GM23338 (cell line): ENCODE measurements at regions not wholly inside any gene's neighbourhood (a gene's known extent, or its start where the extent isn't known, plus 50 kb on each side); places are given as distances from the start of the nearest gene placed in this dataset.

Source experiments
- ATAC-seq: fragments of 200-7000 bp; cut with Tn5 transposase; 3 replicates; pipeline ENCODE4 v1.9.1; 2020
- DNase-seq: peaks from one replicate; pipeline ENCODE4 v3.0.0-alpha.2; 2015; ENCODE audit warnings: low spot score
- H2AFZ ChIP-seq: fragments of 200-600 bp; sonication (generic); 2 replicates; pipeline ENCODE4 v1.8.0; 2016; ENCODE audit warnings: antibody characterized with exemption, mild to moderate bottlenecking, moderate library complexity
- H3F3A ChIP-seq: fragments of 200-600 bp; sonication (generic); replicated peaks from 2 replicates; pipeline ENCODE4 v1.8.0; 2017; ENCODE audit warnings: antibody characterized with exemption, mixed run types, low read depth
- H3K27ac ChIP-seq: fragments of 200-600 bp; sonication (generic); 2 replicates; pipeline ENCODE4 v1.6.1; 2016; ENCODE audit warnings: low read depth
- H3K27me3 ChIP-seq: fragments of 200-600 bp; sonication (generic); 2 replicates; pipeline ENCODE4 v1.8.0; 2016; ENCODE audit warnings: mild to moderate bottlenecking, mixed run types, moderate library complexity; ENCODE audit not compliant: insufficient read depth
- H3K36me3 ChIP-seq: fragments of 200-600 bp; sonication (generic); 2 replicates; pipeline ENCODE4 v1.8.0; 2016; ENCODE audit warnings: mild to moderate bottlenecking; ENCODE audit not compliant: insufficient read depth
- H3K4me1 ChIP-seq: fragments of 200-600 bp; sonication (generic); 2 replicates; pipeline ENCODE4 v1.8.0; 2016; ENCODE audit warnings: mild to moderate bottlenecking, moderate library complexity; ENCODE audit not compliant: insufficient read depth
- H3K4me2 ChIP-seq: fragments of 200-600 bp; sonication (generic); 2 replicates; pipeline ENCODE4 v1.7.1; 2017; ENCODE audit warnings: mixed run types
- H3K4me3 ChIP-seq: fragments of 200-600 bp; sonication (generic); 2 replicates; pipeline ENCODE4 v1.6.1; 2016; ENCODE audit warnings: mixed run types
- H3K79me2 ChIP-seq: fragments of 200-600 bp; sonication (generic); replicated peaks from 2 replicates; pipeline ENCODE4 v1.8.0; 2017; ENCODE audit warnings: mild to moderate bottlenecking; ENCODE audit not compliant: insufficient read depth
- H3K9me2 ChIP-seq: fragments of 200-600 bp; sonication (generic); 2 replicates; pipeline ENCODE4 v1.8.0; 2017; ENCODE audit not compliant: insufficient read depth
- H4K20me1 ChIP-seq: fragments of 200-600 bp; sonication (generic); replicated peaks from 2 replicates; pipeline ENCODE4 v1.8.0; 2017; ENCODE audit warnings: mild to moderate bottlenecking; ENCODE audit not compliant: insufficient read depth
- H3K27ac Mint-ChIP-seq: 2 replicates; pipeline ENCODE4 v1.8.0; 2020; ENCODE audit warnings: inconsistent platforms, mild to moderate bottlenecking, moderate library complexity, mixed read lengths
- H3K27me3 Mint-ChIP-seq: 3 replicates; pipeline ENCODE4 v1.8.0; 2022; ENCODE audit warnings: low read depth, mild to moderate bottlenecking, moderate library complexity, mixed read lengths, inconsistent platforms; ENCODE audit not compliant: insufficient read depth, poor library complexity
- H3K36me3 Mint-ChIP-seq: 3 replicates; pipeline ENCODE4 v1.8.0; 2021; ENCODE audit warnings: low read depth, mild to moderate bottlenecking, inconsistent platforms, moderate library complexity, mixed read lengths
- H3K4me1 Mint-ChIP-seq: 3 replicates; pipeline ENCODE4 v1.8.0; 2020; ENCODE audit warnings: mild to moderate bottlenecking, inconsistent platforms, mixed read lengths
- H3K4me3 Mint-ChIP-seq: 3 replicates; pipeline ENCODE4 v1.8.0; 2021; ENCODE audit warnings: moderate library complexity, mild to moderate bottlenecking, inconsistent platforms, mixed read lengths
- H3K9me3 Mint-ChIP-seq: 3 replicates; pipeline ENCODE4 v1.8.0; 2020; ENCODE audit warnings: moderate library complexity, mild to moderate bottlenecking, inconsistent platforms, mixed read lengths
- CREB1 ChIP-seq: fragments of 250-450 bp; sonication (Bioruptor Pico); IDR thresholded peaks from 2 replicates; pipeline ENCODE4 v1.5.0; 2020; ENCODE audit warnings: low read depth, mild to moderate bottlenecking, moderate library complexity
- EZH2 ChIP-seq: fragments of 200-600 bp; sonication (generic); IDR thresholded peaks from one replicate; pipeline ENCODE4 v1.8.0; 2017; ENCODE audit warnings: antibody characterized with exemption, mild to moderate bottlenecking, low read depth; ENCODE audit not compliant: unreplicated experiment
- EZH2phosphoT487 ChIP-seq: fragments of 200-600 bp; sonication (generic); IDR thresholded peaks from one replicate; pipeline ENCODE4 v1.8.1; 2018; ENCODE audit warnings: antibody characterized with exemption; ENCODE audit not compliant: unreplicated experiment
- JUNB ChIP-seq: IDR thresholded peaks from one replicate; pipeline ENCODE4 v1.6.1; 2016; ENCODE audit warnings: antibody characterized with exemption; ENCODE audit not compliant: unreplicated experiment
- NANOG ChIP-seq: IDR thresholded peaks from 2 replicates; pipeline ENCODE4 v1.6.1; 2016; ENCODE audit warnings: antibody characterized with exemption, borderline replicate concordance
- POLR2AphosphoS5 ChIP-seq: IDR thresholded peaks from 2 replicates; pipeline ENCODE4 v1.6.1; 2016; ENCODE audit warnings: antibody characterized with exemption, low read depth
- STAT1 ChIP-seq: IDR thresholded peaks from one replicate; pipeline ENCODE4 v1.6.1; 2016; ENCODE audit warnings: antibody characterized with exemption; ENCODE audit not compliant: unreplicated experiment
- ZNF331 ChIP-seq: fragments of 250-450 bp; sonication (Bioruptor Pico); IDR thresholded peaks from 2 replicates; pipeline ENCODE4 v1.5.0; 2020; ENCODE audit warnings: low read depth, mild to moderate bottlenecking, moderate library complexity
- TF ChIP-seq, protein P1 (sequence below), 2 experiments: fragments of 200-600 bp in 1 of 2; sonication (generic) in 1 of 2; conservative IDR thresholded peaks; 2 replicates each; pipeline versions ENCODE4 v1.5.1 to v1.6.1; 2016 to 2017; ENCODE audit warnings: antibody characterized with exemption in 2 of 2, low read depth in 2 of 2, mild to moderate bottlenecking in 2 of 2, moderate library complexity in 1 of 2
- TF ChIP-seq, protein P2 (sequence below): fragments of 250-450 bp; sonication (Bioruptor Pico); IDR thresholded peaks from 2 replicates; pipeline ENCODE4 v1.5.0; 2020; ENCODE audit warnings: mild to moderate bottlenecking, moderate library complexity
- TF ChIP-seq, protein P3 (sequence below): IDR thresholded peaks from one replicate; pipeline ENCODE4 v1.6.1; 2018; ENCODE audit warnings: antibody characterized with exemption; ENCODE audit not compliant: unreplicated experiment

DNA sequence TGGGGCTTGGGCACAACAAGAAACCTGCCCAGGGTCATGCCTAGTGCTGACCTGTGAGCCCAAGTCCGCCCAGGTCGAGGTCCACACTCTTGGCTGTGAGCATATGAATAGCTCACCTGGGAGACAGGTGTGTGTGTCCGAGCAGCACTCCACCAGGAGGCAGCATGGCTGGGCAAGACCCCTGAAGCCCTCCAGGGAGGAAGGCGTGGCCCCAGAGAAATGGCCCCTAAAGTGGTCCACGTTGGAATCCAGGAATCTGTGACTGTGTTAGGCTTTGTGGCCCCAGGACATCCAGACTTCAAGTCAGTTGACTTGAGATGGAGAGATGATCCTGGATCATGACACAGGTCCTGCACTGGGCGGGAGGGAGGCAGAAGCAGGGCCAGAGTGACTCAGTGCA lies 138.8 kb downstream of the CPZ start:
- TF ChIP-seq, protein P1, sequence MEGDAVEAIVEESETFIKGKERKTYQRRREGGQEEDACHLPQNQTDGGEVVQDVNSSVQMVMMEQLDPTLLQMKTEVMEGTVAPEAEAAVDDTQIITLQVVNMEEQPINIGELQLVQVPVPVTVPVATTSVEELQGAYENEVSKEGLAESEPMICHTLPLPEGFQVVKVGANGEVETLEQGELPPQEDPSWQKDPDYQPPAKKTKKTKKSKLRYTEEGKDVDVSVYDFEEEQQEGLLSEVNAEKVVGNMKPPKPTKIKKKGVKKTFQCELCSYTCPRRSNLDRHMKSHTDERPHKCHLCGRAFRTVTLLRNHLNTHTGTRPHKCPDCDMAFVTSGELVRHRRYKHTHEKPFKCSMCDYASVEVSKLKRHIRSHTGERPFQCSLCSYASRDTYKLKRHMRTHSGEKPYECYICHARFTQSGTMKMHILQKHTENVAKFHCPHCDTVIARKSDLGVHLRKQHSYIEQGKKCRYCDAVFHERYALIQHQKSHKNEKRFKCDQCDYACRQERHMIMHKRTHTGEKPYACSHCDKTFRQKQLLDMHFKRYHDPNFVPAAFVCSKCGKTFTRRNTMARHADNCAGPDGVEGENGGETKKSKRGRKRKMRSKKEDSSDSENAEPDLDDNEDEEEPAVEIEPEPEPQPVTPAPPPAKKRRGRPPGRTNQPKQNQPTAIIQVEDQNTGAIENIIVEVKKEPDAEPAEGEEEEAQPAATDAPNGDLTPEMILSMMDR (conservative IDR thresholded peaks at IDR 0.05; ENCODE audit: low read depth in 2 of 2): no peak; a peak in 1 of 4 replicates
- no peak for TF ChIP-seq EZH2phosphoT487
- TF ChIP-seq EZH2: no peak
- TF ChIP-seq CREB1: no peak
- no peak for TF ChIP-seq JUNB
- TF ChIP-seq NANOG: no peak
- Histone ChIP-seq H2AFZ (no peak overlapping the region), H3K36me3 (no peaks in the 10 kb centered on the region), H3K4me2 (no peak overlapping the region), H3K27me3 (no peaks in the 10 kb centered on the region), H4K20me1 (no peaks in the 10 kb centered on the region), H3K4me3 (no peak overlapping the region), H3K27ac (no peak overlapping the region), H3F3A (no peaks in the 10 kb centered on the region), H3K9me2 (no peaks in the 10 kb centered on the region), H3K4me1 (no peaks in the 10 kb centered on the region), H3K79me2 (no peaks in the 10 kb centered on the region)
- Mint-ChIP-seq H3K36me3 (peaks cover 10% of the 10 kb centered on the region; the same call in 1 of the 3 replicates), H3K27ac (no peak overlapping the region), H3K27me3 (peaks cover 12% of the 10 kb centered on the region), H3K4me3 (no peak overlapping the region), H3K9me3 (peaks cover 34% of the 10 kb centered on the region; the same call in 2 of the 3 replicates), H3K4me1 (no peaks in the 10 kb centered on the region)
- DNase-seq (no peak), ATAC-seq (no peak)

DNA sequence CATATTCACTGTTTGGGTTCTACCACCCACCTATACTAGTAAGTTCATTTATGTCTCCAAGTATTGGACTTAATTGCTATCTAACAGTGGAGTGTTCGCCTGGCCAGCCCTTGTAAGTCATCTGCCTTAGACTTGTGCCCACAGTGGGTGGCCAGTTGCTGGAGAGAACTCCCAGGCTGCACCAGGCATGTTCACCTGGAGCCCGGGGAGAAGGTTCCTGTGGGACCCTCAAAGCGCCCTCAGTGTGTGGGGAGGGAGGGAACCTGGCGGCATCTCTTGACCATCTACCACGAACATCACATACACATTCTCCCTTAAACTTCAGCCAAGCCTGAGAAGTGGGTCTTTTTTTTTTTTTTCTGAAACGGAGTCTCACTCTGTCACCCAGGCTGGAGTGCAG lies 138.1 kb downstream of the CPZ start:
- Histone ChIP-seq H3K27me3 (no peaks in the 10 kb centered on the region), H2AFZ (no peak overlapping the region), H3F3A (no peaks in the 10 kb centered on the region), H3K4me3 (no peak overlapping the region), H3K9me2 (no peaks in the 10 kb centered on the region), H4K20me1 (no peaks in the 10 kb centered on the region), H3K36me3 (no peaks in the 10 kb centered on the region), H3K4me2 (no peak overlapping the region), H3K27ac (no peak overlapping the region), H3K79me2 (no peaks in the 10 kb centered on the region), H3K4me1 (no peaks in the 10 kb centered on the region)
- Mint-ChIP-seq H3K36me3 (peaks cover 10% of the 10 kb centered on the region; the same call in 1 of the 3 replicates), H3K4me1 (no peaks in the 10 kb centered on the region), H3K27me3 (peaks cover 8% of the 10 kb centered on the region), H3K4me3 (no peak overlapping the region), H3K9me3 (peaks cover 34% of the 10 kb centered on the region; the same call in 2 of the 3 replicates), H3K27ac (no peak overlapping the region)
- no peak for ATAC-seq
- no peak for DNase-seq
- TF ChIP-seq CREB1 (no peak), STAT1 (no peak), POLR2AphosphoS5 (no peak), EZH2phosphoT487 (no peak), EZH2 (no peak), ZNF331 (CRISPR knock-in tag) (no peak)
- TF ChIP-seq, protein P2, sequence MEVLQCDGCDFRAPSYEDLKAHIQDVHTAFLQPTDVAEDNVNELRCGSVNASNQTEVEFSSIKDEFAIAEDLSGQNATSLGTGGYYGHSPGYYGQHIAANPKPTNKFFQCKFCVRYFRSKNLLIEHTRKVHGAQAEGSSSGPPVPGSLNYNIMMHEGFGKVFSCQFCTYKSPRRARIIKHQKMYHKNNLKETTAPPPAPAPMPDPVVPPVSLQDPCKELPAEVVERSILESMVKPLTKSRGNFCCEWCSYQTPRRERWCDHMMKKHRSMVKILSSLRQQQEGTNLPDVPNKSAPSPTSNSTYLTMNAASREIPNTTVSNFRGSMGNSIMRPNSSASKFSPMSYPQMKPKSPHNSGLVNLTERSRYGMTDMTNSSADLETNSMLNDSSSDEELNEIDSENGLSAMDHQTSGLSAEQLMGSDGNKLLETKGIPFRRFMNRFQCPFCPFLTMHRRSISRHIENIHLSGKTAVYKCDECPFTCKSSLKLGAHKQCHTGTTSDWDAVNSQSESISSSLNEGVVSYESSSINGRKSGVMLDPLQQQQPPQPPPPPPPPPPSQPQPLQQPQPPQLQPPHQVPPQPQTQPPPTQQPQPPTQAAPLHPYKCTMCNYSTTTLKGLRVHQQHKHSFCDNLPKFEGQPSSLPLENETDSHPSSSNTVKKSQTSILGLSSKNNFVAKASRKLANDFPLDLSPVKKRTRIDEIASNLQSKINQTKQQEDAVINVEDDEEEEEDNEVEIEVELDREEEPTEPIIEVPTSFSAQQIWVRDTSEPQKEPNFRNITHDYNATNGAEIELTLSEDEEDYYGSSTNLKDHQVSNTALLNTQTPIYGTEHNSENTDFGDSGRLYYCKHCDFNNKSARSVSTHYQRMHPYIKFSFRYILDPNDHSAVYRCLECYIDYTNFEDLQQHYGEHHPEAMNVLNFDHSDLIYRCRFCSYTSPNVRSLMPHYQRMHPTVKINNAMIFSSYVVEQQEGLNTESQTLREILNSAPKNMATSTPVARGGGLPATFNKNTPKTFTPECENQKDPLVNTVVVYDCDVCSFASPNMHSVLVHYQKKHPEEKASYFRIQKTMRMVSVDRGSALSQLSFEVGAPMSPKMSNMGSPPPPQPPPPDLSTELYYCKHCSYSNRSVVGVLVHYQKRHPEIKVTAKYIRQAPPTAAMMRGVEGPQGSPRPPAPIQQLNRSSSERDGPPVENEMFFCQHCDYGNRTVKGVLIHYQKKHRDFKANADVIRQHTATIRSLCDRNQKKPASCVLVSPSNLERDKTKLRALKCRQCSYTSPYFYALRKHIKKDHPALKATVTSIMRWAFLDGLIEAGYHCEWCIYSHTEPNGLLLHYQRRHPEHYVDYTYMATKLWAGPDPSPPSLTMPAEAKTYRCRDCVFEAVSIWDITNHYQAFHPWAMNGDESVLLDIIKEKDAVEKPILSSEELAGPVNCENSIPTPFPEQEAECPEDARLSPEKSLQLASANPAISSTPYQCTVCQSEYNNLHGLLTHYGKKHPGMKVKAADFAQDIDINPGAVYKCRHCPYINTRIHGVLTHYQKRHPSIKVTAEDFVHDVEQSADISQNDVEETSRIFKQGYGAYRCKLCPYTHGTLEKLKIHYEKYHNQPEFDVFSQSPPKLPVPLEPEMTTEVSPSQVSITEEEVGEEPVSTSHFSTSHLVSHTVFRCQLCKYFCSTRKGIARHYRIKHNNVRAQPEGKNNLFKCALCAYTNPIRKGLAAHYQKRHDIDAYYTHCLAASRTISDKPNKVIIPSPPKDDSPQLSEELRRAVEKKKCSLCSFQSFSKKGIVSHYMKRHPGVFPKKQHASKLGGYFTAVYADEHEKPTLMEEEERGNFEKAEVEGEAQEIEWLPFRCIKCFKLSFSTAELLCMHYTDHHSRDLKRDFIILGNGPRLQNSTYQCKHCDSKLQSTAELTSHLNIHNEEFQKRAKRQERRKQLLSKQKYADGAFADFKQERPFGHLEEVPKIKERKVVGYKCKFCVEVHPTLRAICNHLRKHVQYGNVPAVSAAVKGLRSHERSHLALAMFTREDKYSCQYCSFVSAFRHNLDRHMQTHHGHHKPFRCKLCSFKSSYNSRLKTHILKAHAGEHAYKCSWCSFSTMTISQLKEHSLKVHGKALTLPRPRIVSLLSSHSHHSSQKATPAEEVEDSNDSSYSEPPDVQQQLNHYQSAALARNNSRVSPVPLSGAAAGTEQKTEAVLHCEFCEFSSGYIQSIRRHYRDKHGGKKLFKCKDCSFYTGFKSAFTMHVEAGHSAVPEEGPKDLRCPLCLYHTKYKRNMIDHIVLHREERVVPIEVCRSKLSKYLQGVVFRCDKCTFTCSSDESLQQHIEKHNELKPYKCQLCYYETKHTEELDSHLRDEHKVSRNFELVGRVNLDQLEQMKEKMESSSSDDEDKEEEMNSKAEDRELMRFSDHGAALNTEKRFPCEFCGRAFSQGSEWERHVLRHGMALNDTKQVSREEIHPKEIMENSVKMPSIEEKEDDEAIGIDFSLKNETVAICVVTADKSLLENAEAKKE (CRISPR knock-in tag): no peak
- TF ChIP-seq, protein P3, sequence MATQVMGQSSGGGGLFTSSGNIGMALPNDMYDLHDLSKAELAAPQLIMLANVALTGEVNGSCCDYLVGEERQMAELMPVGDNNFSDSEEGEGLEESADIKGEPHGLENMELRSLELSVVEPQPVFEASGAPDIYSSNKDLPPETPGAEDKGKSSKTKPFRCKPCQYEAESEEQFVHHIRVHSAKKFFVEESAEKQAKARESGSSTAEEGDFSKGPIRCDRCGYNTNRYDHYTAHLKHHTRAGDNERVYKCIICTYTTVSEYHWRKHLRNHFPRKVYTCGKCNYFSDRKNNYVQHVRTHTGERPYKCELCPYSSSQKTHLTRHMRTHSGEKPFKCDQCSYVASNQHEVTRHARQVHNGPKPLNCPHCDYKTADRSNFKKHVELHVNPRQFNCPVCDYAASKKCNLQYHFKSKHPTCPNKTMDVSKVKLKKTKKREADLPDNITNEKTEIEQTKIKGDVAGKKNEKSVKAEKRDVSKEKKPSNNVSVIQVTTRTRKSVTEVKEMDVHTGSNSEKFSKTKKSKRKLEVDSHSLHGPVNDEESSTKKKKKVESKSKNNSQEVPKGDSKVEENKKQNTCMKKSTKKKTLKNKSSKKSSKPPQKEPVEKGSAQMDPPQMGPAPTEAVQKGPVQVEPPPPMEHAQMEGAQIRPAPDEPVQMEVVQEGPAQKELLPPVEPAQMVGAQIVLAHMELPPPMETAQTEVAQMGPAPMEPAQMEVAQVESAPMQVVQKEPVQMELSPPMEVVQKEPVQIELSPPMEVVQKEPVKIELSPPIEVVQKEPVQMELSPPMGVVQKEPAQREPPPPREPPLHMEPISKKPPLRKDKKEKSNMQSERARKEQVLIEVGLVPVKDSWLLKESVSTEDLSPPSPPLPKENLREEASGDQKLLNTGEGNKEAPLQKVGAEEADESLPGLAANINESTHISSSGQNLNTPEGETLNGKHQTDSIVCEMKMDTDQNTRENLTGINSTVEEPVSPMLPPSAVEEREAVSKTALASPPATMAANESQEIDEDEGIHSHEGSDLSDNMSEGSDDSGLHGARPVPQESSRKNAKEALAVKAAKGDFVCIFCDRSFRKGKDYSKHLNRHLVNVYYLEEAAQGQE: no peak
